ENCODE measurements at regions not wholly inside any gene's neighbourhood (a gene's known extent, or its start where the extent isn't known, plus 50 kb on each side); places are given as distances from the start of the nearest gene placed in this dataset.

DNA sequence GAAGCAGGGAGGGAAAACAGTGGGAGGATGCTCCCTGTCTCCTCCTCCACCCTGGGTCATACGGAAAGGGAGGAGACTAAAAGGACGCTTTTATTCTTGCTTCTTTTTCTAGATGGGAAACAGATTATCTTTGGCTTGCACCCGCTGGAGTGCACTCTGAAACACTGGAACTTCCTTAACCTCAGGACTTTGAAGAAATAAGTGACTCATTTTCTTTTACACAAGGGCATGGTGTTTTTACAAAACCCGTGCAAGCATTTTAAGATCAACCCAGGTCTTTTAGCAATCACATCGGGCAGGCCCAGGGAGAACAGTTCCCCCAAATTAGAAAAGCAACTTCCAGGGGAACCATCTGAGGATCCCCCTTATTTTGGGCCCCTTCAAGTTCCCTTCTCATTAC, 80.9 kb upstream of the TSPAN11 start:
- DNase-seq (ENCODE audit: low spot score), result no peak
- CTCF ChIA-PET, result no interaction called here
- POLR2A ChIA-PET (ENCODE audit: low non-redundant PET), result no interaction called here
- no peak overlapping the region for H3K27ac ChIP-seq
- TF ChIP-seq, protein P1, sequence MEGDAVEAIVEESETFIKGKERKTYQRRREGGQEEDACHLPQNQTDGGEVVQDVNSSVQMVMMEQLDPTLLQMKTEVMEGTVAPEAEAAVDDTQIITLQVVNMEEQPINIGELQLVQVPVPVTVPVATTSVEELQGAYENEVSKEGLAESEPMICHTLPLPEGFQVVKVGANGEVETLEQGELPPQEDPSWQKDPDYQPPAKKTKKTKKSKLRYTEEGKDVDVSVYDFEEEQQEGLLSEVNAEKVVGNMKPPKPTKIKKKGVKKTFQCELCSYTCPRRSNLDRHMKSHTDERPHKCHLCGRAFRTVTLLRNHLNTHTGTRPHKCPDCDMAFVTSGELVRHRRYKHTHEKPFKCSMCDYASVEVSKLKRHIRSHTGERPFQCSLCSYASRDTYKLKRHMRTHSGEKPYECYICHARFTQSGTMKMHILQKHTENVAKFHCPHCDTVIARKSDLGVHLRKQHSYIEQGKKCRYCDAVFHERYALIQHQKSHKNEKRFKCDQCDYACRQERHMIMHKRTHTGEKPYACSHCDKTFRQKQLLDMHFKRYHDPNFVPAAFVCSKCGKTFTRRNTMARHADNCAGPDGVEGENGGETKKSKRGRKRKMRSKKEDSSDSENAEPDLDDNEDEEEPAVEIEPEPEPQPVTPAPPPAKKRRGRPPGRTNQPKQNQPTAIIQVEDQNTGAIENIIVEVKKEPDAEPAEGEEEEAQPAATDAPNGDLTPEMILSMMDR (conservative IDR thresholded peaks at IDR 0.05; ENCODE audit: low read depth), result no peak

DNA sequence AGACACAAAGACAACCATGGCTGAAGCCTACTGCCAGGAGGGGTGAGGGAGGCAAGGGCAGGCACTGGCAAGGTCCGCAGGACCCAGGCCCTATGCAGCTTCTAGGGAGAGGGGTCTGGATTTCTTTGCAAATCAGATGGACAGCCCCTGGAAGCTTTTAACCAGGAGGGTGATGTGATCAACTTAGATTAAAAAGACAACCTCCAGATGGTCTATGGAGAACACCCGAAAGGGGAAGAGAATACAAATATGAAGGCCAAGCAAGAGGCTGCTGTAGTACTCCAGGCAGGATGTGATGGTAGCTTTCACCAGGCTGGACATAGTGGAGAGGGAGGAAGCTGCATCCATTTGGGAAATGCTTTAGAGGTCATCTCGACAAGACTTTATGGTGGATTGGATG, 83.3 kb upstream of the TSPAN11 start:
- POLR2A ChIA-PET (ENCODE audit: low non-redundant PET), result no interaction called here
- TF ChIP-seq, protein P1 (conservative IDR thresholded peaks at IDR 0.05; ENCODE audit: low read depth), result no peak
- CTCF ChIA-PET, result no interaction called here
- no peak for DNase-seq (ENCODE audit: low spot score)
- H3K27ac ChIP-seq, result no peak overlapping the region

DNA sequence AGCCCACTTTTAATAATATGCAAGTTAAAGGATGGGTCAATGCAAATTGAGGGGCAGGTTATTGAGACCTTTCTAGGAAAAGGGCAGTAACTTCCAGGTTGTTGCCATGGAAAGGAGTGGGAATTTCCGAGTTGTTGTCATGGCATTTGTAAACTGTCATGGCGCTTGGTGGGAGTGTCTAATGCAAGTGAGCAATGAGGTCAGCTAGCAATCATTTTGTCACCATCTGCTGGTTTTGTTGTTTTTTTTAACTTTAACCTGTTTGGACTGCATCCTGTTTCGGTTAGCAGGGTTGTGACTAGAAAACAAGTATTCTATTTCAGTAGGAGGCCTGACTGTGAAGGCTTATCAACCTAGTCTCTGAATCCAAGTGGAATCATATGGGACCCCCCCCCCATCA, 85.8 kb upstream of the TSPAN11 start:
- TF ChIP-seq, protein P1 (conservative IDR thresholded peaks at IDR 0.05; ENCODE audit: low read depth), result no peak
- H3K27ac ChIP-seq, result no peak overlapping the region
- ChIA-PET CTCF (no interaction called here), POLR2A (ENCODE audit: low non-redundant PET) (no interaction called here)
- DNase-seq (ENCODE audit: low spot score), result no peak

DNA sequence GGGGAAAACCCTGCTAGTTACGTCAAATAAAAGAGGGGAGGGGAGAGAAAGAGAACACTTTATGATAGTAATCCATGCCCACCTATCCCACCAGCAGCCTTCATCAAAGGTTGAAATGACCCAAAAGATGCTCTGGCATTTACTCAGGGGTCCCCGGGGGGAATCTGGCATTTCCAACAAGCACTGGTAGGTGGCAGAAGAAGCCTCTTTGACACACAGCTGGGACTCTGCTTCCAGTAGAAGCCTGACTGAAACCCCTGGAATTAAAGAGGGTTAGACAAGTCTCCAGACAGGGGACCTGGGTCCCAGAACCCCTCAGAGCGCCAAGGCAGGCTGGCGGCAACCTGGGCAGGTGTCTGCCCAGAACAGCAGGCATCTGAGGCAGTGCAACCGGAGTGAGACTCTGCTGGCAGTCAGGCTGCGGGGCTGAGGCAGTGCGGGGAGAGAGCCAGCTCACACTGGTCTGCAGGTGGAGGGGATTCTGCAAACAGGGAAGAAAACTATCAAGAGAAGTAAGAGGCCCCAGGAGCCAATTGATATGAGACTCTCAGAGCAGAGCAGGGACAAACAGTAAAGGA, 85.0 kb upstream of the CAPRIN2 start:
- no peak overlapping the region for H3K27ac ChIP-seq
- DNase-seq (ENCODE audit: low spot score), result no peak
- TF ChIP-seq, protein P1 (conservative IDR thresholded peaks at IDR 0.05; ENCODE audit: low read depth), result no peak
- CTCF ChIA-PET, result no interaction called here
- POLR2A ChIA-PET (ENCODE audit: low non-redundant PET), result no interaction called here

DNA sequence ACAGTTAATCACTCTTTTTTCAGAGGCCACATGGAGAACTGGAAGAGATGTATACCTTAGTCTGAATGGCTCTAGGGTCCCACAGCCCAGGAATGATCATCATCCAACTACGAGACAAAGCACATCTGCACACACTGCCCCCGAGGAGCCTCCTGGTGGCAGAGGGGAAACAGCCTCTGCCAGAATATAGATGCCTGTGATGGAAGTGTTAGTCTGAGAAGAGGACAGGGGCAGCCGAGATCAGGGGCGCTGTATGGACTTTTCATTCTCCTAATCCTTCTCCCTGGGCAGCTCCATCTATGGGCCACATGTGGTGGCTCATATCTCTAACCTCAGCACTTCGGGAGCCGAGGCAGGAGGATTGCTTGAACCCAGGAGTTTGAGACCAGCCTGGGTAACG, 82.8 kb upstream of the CAPRIN2 start:
- CTCF ChIA-PET, result interaction anchor here (0.7 kb wide), 1 partner anchor 159 kb away, joined by 4 read pairs; no protein-coding TSS in a partner anchor
- no peak overlapping the region for H3K27ac ChIP-seq
- TF ChIP-seq, protein P1 (conservative IDR thresholded peaks at IDR 0.05; ENCODE audit: low read depth), result no peak
- no peak for DNase-seq (ENCODE audit: low spot score)
- POLR2A ChIA-PET (ENCODE audit: low non-redundant PET), result no interaction called here

DNA sequence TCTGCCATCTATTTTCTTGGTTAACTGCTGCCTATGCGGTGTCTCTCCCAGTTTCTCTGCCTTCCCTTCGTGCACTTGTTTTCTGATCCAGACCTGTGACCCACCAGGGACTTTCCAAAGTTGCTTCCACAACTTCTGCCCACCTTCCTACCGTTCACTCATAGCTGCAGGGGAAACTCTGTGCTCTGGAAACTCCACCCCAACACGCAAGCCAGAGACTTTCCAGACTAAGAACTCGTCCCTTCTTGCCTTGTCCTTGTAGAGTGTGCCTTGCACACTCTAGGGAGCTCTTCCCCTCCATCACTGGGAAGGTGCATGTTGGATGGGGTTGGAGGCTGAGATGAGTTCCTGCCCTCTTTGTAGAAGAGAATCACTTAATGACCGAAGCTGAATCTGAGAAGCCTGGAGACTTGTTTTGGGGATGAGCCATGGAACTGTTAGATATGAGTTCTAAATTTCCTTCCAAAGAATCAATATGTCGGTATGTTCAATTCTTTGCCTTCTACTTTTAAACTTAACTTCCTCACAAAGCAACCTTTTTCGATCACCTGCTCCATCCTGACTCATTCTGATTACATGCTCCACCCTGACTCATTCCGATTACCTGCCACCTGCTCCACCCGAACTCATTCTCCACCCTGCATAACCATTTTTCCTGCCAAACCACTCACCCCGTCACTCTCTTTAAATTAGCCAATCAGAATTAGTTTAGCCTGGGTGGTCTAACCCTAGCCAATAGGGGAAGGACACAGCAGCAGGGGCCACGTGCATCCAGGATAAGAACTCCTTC, 82.1 kb upstream of the CAPRIN2 start:
- ChIA-PET POLR2A (ENCODE audit: low non-redundant PET) (no interaction called here), CTCF (no interaction called here)
- DNase-seq (ENCODE audit: low spot score), result no peak
- H3K27ac ChIP-seq, result no peak overlapping the region
- TF ChIP-seq, protein P1 (conservative IDR thresholded peaks at IDR 0.05; ENCODE audit: low read depth), result no peak

Data from RWPE1 (cell line).